ENCODE measurements at regions not wholly inside any gene's neighbourhood (a gene's known extent, or its start where the extent isn't known, plus 50 kb on each side); places are given as distances from the start of the nearest gene placed in this dataset.
A peak's percentile ranks its signal among the peaks of the same experiment; 100 is the strongest.
"Not testable (repeated sequence)": the region's sequence is repeated elsewhere in the genome, so short reads cannot be mapped to it uniquely, and the experiment has no call there.

DNA sequence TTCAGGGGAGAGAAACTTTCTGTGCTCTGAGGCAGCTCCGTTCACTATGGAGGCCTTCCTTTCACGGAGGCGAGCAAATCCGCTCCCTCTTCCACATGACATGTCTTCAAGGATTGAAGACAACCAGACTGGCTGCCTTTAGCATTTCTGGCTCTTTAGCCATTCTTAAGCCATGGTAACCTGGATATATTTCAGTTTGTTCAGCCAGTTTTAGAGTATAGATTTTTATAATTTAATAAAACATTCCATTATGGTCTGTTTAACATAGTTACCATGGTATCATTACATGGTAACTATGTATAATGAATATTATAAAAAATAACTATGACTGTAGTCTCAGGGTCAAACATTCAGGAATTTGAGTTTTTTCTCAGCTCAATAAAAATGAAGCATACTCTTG lies 54.2 kb upstream of the NFIA start:
- DNase-seq = no peak

DNA sequence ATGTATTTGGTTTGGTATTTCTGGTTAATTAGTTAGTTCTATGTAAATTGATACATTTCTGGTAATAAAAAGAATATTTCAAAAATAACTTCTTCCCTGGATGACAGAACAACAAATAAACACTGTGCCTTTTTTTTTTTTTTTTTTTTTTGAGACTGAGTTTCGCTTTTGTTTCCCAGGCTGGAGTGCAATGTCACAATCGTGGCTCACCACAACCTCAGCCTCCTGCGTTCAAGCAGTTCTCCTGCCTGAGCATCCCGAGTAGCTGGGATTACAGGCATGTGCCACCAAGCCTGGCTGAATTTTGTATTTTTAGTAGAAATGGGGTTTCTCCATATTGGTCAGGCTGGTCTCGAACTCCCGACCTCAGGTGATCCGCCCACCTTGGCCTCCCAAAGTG lies 64.3 kb upstream of the NFIA start:
- not testable (repeated sequence) for DNase-seq

DNA sequence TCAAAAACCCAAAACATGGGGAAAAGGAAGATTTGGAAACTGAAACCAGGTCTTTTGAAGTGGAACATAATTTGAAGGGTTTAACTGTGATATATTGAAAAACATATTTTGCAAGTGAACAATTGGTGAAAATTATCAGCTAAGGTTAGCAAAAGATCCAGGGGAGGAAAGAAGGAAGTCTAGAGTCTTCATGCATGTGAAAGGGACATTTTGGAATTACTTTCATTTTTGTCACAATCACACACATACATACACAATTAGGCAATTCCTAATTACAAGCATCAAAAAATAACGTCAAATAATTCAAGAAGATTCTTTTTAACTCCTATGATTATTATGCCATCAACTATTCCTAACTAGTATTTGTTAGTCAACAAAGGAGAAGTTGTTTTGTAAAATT lies 64.7 kb upstream of the NFIA start:
- no peak for DNase-seq

GRCh38 chr1:61013946-61014667 lies 68.3 kb upstream of the NFIA start:
- no peak for DNase-seq

GRCh38 chr1:61013189-61013945 lies 69.0 kb upstream of the NFIA start:
- DNase-seq = no peak

DNA sequence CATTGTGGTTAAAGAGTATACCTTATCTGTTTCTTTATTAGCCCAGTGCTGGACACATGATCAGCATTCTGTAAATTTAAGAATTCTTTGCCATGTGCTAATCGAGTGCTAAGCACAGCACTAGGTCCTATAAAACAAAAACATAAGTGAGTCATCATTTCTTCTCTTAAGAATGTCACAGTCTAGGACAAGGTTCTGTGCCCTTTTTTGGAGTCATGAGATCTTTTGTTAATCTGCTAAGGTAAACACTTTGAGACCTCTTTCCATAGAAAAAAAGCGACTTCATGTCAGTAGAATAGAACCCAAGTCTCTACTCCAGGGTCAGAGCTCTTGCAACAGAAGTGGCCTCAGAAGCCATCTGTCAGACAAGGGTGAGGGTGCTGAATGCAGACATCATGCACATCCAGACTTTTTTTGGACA lies 70.0 kb upstream of the NFIA start:
- DNase-seq = no peak

- DNase-seq = peak; percentile 90
These were observed 70.6 kb upstream of the NFIA start for GRCh38 chr1:61011561-61012263.

DNA sequence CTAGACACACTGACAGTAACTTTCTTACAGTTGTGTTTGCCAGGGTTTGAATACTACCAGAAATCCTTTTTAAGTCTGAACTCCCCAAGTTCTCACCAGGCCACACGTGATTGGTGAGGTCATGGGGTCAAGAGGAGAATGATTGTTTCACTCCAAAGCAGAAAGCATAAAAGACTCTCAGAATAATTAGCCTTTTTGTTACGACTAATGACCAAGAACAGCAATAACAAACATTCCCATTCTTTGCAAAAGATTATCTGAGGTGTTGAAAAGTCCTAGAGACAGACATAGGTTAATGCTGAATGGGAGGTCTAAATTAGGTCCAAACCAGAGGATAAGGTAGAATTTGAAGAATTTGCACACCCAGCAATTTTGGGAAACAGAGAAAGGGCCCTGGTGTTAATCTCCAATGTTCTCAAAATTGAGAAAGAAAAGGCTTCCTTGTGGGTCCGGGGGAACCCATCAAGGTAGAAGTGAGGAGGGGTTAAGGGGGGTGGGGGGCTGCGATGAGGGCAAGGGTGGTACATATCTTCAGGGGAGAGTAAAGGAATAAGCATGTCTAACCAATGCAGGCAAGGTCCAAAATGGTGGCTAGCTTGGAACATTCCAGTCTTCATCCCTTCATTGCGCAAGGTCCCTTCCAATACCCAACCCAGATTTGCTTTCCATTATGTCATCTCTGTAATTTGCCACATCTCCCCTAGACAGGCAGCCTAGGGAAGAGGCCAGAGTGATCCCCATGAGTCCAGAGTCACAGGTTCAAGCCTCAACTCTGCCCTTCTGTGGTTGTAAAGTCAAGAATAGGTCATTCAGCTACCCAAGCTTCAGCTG lies 74.6 kb upstream of the NFIA start:
- no peak for DNase-seq

GRCh38 chr1:61005614-61006580 lies 76.5 kb upstream of the NFIA start:
- no peak for DNase-seq

- no peak for DNase-seq
These were observed 77.9 kb upstream of the NFIA start for GRCh38 chr1:61004262-61005003.

DNA sequence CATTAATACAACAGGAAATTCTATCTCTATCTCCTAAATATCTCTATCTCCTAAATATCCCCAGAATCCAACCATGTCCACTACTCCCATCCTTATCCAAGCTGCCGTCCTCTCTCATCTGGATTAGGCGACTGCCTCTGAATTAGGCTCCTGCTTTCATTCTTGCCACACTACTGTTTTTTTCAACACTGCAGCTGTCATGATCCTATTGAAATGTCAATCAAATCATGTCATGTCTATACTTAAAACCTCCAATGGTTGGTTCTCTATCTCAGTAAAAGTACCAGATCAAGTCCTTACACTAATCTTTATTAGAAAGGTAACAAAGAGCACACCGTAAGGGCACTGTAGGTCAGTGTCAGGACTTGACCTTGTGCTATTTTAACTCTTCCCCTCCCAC lies 82.0 kb upstream of the NFIA start:
- DNase-seq = no peak

- DNase-seq = no peak
These were observed 83.6 kb upstream of the NFIA start for GRCh38 chr1:60998786-60999185.

DNA sequence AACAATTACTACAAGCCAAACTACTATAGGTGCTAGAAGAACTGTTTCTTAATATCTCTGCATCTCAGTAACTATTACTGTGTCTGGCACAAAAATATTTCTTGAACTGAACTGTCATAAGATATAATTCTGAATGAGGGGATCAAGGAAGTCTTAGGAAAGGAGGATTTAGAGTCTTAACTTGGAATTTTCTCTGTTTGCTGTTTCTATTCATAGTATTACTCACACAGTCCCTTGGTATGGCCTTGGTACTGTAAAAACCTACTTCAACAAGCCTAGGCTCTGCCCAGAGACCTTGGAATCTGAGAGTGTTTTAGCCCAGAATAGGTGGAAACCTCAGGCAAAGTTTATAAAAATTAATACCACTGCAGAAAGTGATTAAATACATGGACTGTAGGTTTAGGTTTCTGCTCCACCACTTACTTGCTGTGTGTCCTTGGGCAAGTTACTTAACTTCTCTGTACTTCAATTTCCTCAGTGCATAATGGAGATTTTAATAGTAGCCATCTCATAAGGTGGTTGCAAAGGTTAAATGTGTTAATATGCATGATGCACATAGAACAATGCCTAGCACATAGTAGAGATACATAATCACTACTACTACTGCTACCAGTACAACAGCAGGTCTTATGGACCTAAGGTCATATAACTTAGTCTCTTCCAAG lies 87.4 kb upstream of the NFIA start:
- DNase-seq = no peak

DNA sequence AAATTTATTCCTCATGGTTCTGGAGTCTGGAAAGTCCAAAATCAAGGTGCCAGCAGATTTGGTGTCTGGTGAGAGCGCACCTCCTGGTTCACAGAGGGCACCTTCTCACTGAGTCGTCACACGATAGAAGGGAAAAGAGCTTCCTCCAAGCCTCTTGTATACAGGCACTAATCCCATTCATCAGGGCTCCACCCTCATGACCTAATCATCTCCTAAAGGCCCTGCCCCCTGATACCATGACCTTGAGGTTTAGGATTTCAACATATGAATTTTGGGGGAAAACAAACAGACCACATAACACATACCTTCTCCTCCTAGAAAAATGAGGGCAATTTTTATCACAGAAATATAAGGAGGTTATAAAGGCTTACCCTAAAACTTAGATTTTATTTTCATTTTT lies 88.0 kb upstream of the NFIA start:
- DNase-seq = no peak

DNA sequence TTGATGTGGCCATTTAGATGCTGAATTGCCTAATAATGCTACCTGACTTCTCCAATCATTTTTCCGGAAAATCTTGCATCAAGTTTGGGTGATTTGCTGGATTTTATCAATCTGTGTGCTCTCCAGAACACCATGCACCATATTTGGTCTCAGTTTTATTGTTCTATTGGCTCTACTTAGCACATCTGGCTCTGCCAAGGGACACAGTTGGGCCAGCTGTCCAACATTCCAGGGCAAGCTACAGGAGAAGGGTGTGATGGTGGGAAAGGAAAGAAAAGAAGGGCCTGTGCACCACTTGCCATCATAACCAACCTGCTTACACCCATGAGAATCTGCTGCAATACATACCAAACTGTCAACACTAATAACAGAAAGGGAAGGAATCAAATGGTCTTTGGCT lies 90.2 kb upstream of the NFIA start:
- no peak for DNase-seq

GRCh38 chr1:60990714-60991090 lies 91.7 kb upstream of the NFIA start:
- DNase-seq = no peak

DNA sequence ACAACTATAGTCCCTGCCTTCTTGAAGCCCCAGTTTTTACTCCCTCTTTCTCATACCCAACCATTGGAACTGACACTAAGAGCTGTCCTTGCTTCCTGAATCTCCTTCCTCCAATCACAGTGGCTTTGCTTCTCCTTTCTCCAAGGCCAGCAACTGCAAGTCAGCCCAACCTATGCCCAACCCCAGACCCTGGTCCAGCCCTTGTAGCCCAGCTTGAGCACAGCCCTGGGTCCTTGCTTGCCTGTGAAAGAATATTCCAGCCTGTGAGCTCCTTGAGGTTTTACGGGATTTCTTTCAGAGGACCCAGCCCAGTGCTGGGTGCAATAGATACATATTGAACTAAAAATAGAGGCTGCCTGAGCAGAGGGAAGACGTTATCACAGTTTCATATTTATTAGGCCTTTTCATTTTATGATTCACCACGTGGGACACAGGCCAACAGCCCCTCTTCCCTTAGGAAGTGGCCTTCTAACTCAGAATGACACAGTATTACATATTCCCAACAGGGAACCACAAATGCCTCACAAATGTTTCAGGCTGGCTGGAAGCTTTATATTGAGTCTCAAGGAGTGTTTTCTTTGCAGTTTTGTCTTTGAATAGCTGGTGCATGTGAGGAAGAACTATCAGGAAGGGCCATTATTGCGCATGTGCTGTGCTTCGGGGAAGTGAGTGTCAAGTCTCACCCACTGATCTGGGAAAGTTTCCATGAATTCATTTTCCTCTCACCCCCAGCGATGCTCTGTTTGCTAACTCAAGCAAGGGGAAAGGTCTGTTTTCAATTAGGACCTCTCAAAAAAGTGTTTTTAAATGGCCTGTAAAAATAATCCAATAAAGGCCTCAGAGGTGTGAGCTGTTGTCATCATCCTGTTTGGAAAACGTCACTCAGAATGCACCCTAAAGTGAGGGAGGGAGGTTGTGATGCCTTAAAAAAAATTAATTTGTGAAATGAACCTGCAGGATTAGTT lies 92.3 kb upstream of the NFIA start:
- no peak for DNase-seq

- DNase-seq = no peak
These were observed 93.5 kb upstream of the NFIA start for GRCh38 chr1:60988891-60989290.

DNA sequence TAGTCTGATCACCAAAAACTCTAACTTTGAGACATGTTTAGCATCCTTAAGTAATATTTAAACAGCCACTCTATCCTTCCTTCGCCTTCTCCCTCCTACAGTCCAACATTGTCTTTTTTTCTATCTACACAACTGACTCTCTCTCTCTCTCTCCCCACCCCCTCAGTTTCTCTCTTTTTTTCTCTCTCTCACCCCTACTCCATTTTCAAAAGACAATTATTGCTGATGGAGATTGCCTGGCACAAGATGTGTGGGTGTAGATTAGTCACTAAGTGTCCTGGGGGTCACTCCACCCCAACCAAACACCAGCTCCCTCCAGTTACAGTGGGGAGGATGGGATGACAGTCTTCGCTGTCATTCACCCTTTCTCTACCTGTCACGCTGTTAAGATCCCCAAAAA lies 94.5 kb upstream of the NFIA start:
- no peak for DNase-seq
